ENCODE measurements at regions not wholly inside any gene's neighbourhood (a gene's known extent, or its start where the extent isn't known, plus 50 kb on each side); places are given as distances from the start of the nearest gene placed in this dataset.

DNA sequence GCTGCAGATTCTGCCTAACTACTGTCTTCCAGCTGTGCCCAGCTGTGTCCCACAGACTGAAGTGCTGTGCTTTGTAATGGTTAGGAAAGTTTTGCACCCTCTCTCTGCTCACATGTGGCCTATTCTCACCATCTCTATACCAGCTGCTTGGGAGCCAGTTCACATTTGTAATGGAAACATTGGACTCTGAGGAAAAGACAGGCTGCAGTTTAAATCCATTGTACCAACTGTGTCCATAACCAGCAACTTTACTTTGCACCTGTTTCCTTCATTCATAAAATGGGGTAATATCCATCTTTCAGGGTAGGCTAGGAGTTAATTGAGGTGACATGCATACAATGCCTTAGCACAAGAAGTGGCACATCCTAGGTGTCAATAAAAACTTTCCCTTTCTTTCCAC lies 344.0 kb downstream of the TNS1 start:
- Histone ChIP-seq H3K36me3 (no peaks in the 10 kb centered on the region), H3K4me3 (ENCODE audit: low read depth in 1 of 2, low read length in 1 of 2) (no peak overlapping the region), H3K27me3 (peaks cover 10% of the 10 kb centered on the region), H3K9me3 (no peaks in the 10 kb centered on the region), H3K27ac (no peak overlapping the region), H3K4me1 (ENCODE audit: control insufficient read depth in 1 of 2, insufficient read depth in 1 of 2, low read depth in 1 of 2, low read length in 1 of 2) (no peaks in the 10 kb centered on the region)
- TF ChIP-seq, protein P1, sequence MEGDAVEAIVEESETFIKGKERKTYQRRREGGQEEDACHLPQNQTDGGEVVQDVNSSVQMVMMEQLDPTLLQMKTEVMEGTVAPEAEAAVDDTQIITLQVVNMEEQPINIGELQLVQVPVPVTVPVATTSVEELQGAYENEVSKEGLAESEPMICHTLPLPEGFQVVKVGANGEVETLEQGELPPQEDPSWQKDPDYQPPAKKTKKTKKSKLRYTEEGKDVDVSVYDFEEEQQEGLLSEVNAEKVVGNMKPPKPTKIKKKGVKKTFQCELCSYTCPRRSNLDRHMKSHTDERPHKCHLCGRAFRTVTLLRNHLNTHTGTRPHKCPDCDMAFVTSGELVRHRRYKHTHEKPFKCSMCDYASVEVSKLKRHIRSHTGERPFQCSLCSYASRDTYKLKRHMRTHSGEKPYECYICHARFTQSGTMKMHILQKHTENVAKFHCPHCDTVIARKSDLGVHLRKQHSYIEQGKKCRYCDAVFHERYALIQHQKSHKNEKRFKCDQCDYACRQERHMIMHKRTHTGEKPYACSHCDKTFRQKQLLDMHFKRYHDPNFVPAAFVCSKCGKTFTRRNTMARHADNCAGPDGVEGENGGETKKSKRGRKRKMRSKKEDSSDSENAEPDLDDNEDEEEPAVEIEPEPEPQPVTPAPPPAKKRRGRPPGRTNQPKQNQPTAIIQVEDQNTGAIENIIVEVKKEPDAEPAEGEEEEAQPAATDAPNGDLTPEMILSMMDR (IDR thresholded peaks at IDR 0.05) = no peak

DNA sequence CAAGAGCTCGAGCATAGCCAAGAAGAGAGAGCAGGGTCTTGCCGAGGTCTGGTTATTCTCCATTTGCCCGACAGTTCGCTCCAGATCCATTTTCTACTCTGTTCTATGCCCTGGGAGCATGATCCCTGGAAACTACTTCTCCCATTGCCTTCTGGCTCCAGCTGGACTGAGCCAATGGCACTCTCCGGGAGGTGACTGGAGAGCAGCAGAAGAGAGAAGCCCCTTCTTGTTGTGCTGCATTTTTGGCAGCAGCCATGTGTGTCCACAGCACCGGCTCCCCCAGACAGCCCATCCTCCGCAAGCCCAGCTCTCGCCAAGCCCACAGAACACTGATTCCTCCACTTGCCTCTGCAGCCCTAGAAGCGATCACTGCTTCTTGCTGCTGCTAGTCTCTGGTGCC lies 345.5 kb downstream of the TNS1 start:
- no peak overlapping the region for H3K4me3 ChIP-seq (ENCODE audit: low read depth in 1 of 2, low read length in 1 of 2)
- H3K4me1 ChIP-seq (ENCODE audit: control insufficient read depth in 1 of 2, insufficient read depth in 1 of 2, low read depth in 1 of 2, low read length in 1 of 2) = no peaks in the 10 kb centered on the region
- peaks cover 14% of the 10 kb centered on the region for H3K27me3 ChIP-seq
- no peaks in the 10 kb centered on the region for H3K36me3 ChIP-seq
- no peak overlapping the region for H3K27ac ChIP-seq
- TF ChIP-seq, protein P1 (IDR thresholded peaks at IDR 0.05) = no peak
- H3K9me3 ChIP-seq = no peaks in the 10 kb centered on the region

GRCh38 chr2:217656316-217656715 lies 346.5 kb downstream of the TNS1 start:
- H3K4me3 ChIP-seq (ENCODE audit: low read depth in 1 of 2, low read length in 1 of 2) = no peak overlapping the region
- H3K27ac ChIP-seq = no peak overlapping the region
- TF ChIP-seq, protein P1 (IDR thresholded peaks at IDR 0.05) = no peak

DNA sequence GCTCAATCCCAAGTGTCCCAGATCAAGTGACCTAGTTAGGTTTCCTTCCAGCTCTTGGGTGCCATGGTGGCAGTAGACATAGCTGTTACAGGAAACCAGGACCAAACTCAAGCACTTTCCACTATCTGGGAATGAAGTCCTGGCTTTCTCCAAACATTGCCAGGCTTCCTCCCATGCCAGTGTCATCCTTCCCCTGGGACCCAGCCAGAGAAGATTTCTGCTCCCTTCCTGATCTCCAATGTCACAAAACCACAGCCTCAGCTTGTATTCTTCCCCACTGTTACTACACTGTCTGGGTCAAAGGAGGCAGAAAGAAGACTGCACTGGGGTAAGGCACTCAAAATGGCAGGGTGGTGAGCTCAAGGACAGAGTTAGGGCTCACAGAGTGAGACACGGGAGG lies 347.1 kb downstream of the TNS1 start:
- no peaks in the 10 kb centered on the region for H3K4me1 ChIP-seq (ENCODE audit: control insufficient read depth in 1 of 2, insufficient read depth in 1 of 2, low read depth in 1 of 2, low read length in 1 of 2)
- no peak overlapping the region for H3K27ac ChIP-seq
- no peaks in the 10 kb centered on the region for H3K9me3 ChIP-seq
- H3K4me3 ChIP-seq (ENCODE audit: low read depth in 1 of 2, low read length in 1 of 2) = no peak overlapping the region
- H3K36me3 ChIP-seq = no peaks in the 10 kb centered on the region
- H3K27me3 ChIP-seq = peaks cover 14% of the 10 kb centered on the region
- TF ChIP-seq, protein P1 (IDR thresholded peaks at IDR 0.05) = no peak

More at GRCh38 chr2:217656316-217656715, 346.5 kb downstream of the TNS1 start:
- H3K36me3 ChIP-seq = no peaks in the 10 kb centered on the region
- H3K27me3 ChIP-seq = peaks cover 14% of the 10 kb centered on the region
- no peaks in the 10 kb centered on the region for H3K9me3 ChIP-seq
- H3K4me1 ChIP-seq (ENCODE audit: control insufficient read depth in 1 of 2, insufficient read depth in 1 of 2, low read depth in 1 of 2, low read length in 1 of 2) = no peaks in the 10 kb centered on the region

DNA sequence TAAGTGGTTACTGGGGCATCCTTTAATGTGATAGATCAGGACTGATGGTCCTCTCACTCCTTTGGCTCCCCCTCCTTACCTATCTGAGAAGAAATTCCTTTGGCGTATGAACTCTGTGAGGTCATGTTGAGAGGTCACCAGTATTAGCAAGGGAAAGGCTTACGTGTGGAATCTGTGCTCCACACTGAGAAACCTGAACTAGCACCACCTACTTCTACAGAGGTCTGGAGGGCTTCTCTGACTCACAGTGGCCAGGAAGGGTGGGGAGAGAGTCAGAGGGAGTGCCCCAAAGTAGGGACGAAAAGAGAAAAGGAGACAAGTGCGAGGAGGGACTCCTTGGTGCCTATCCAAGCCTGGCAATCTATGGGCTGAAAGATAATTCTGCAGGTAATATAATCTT lies 348.6 kb downstream of the TNS1 start:
- Histone ChIP-seq H3K4me1 (ENCODE audit: control insufficient read depth in 1 of 2, insufficient read depth in 1 of 2, low read depth in 1 of 2, low read length in 1 of 2) (no peaks in the 10 kb centered on the region), H3K4me3 (ENCODE audit: low read depth in 1 of 2, low read length in 1 of 2) (no peak overlapping the region), H3K36me3 (no peaks in the 10 kb centered on the region), H3K27me3 (peaks cover 14% of the 10 kb centered on the region), H3K27ac (no peak overlapping the region), H3K9me3 (no peaks in the 10 kb centered on the region)
- TF ChIP-seq, protein P1 (IDR thresholded peaks at IDR 0.05) = no peak

Data from neutrophil (primary cell).